ENCODE measurements at regions not wholly inside any gene's neighbourhood (a gene's known extent, or its start where the extent isn't known, plus 50 kb on each side); places are given as distances from the start of the nearest gene placed in this dataset.

- TF ChIP-seq CTCF (conservative IDR thresholded peaks at IDR 0.05) (no peak), ZFX (IDR thresholded peaks at IDR 0.05) (no peak)
These were observed 114.4 kb upstream of the ZNF366 start for GRCh38 chr5:72621576-72621975.

All from C4-2B (cell line).